NOMO-1 treated with dmso at 0.1 percent for 144 hours (cell line): ENCODE measurements at regions not wholly inside any gene's neighbourhood (a gene's known extent, or its start where the extent isn't known, plus 50 kb on each side); places are given as distances from the start of the nearest gene placed in this dataset.

ENCODE experiments used
- DNase-seq: peaks from one replicate; lab custom pipeline; 2025; ENCODE audit not compliant: unreplicated experiment; lab: John Stamatoyannopoulos, UW

- no peak for DNase-seq
These were observed 1033.3 kb downstream of the EFNB2 start for GRCh38 chr13:105502193-105502592.

- DNase-seq, result no peak
These were observed 1037.9 kb downstream of the EFNB2 start for GRCh38 chr13:105497597-105497996.

GRCh38 chr13:105492216-105492615, 1043.2 kb downstream of the EFNB2 start:
- DNase-seq, result no peak

GRCh38 chr13:105491345-105491744, 1044.1 kb downstream of the EFNB2 start:
- DNase-seq, result no peak

GRCh38 chr13:105485081-105485480, 1050.4 kb downstream of the EFNB2 start:
- no peak for DNase-seq

- no peak for DNase-seq
These were observed 1060.4 kb downstream of the EFNB2 start for GRCh38 chr13:105474983-105475610.

- DNase-seq, result no peak
These were observed 1063.8 kb downstream of the EFNB2 start for GRCh38 chr13:105471673-105472072.

GRCh38 chr13:105466376-105466775, 1069.1 kb downstream of the EFNB2 start:
- no peak for DNase-seq

GRCh38 chr13:105465745-105466144, 1069.7 kb downstream of the EFNB2 start, which contains the start of gene DAOA:
Gene DAOA, plus strand, starts transcription at chr13:105466045.
- DNase-seq, result no peak

GRCh38 chr13:105465251-105465650, 1070.2 kb downstream of the EFNB2 start:
- DNase-seq, result no peak

GRCh38 chr13:105464249-105464648, 1071.2 kb downstream of the EFNB2 start:
- DNase-seq, result no peak

- DNase-seq, result no peak
These were observed 1072.4 kb downstream of the EFNB2 start for GRCh38 chr13:105463011-105463501.

- no peak for DNase-seq
These were observed 1073.4 kb downstream of the EFNB2 start for GRCh38 chr13:105462098-105462497.

GRCh38 chr13:105452895-105453294, 1082.6 kb downstream of the EFNB2 start:
- no peak for DNase-seq

GRCh38 chr13:105450784-105451183, 1084.7 kb downstream of the EFNB2 start:
- DNase-seq, result no peak

- DNase-seq, result no peak
These were observed 1086.7 kb downstream of the EFNB2 start for GRCh38 chr13:105448811-105449210.

- peak; percentile 4 for DNase-seq
These were observed 1089.3 kb downstream of the EFNB2 start for GRCh38 chr13:105446197-105446596.

- DNase-seq, result peak; percentile 5
These were observed 1089.7 kb downstream of the EFNB2 start for GRCh38 chr13:105445796-105446195.

- no peak for DNase-seq
These were observed 1092.3 kb downstream of the EFNB2 start for GRCh38 chr13:105442949-105443699.

- DNase-seq, result no peak
These were observed 1093.4 kb downstream of the EFNB2 start for GRCh38 chr13:105442040-105442439.

- no peak for DNase-seq
These were observed 1094.3 kb downstream of the EFNB2 start for GRCh38 chr13:105441051-105441750.

- DNase-seq, result no peak
These were observed 1098.5 kb downstream of the EFNB2 start for GRCh38 chr13:105436943-105437342.
